Neutrophil (primary cell): ENCODE measurements at regions not wholly inside any gene's neighbourhood (a gene's known extent, or its start where the extent isn't known, plus 50 kb on each side); places are given as distances from the start of the nearest gene placed in this dataset.

ENCODE experiments used
- H3K27ac ChIP-seq: fragments of 200-600 bp; sonication (generic); 2 replicates; pipeline ENCODE4 v1.5.1; 2016; ENCODE audit warnings: mild to moderate bottlenecking, moderate library complexity
- H3K27me3 ChIP-seq: fragments of 200-600 bp; sonication (generic); 2 replicates; pipeline ENCODE4 v1.6.0; 2016; ENCODE audit warnings: mild to moderate bottlenecking
- H3K36me3 ChIP-seq: fragments of 200-600 bp; sonication (generic); 2 replicates; pipeline ENCODE4 v1.5.1; 2017
- H3K4me1 ChIP-seq, 2 experiments: fragments of 200-600 bp in 1 of 2; sonication (generic) in 1 of 2; 1 replicate in 1 of 2; 2 replicates in 1 of 2; pipeline versions ENCODE4 v1.5.1 to v1.6.1; 2013 to 2016; ENCODE audit warnings: low read depth in 1 of 2, low read length in 1 of 2, mild to moderate bottlenecking in 1 of 2, moderate library complexity in 1 of 2; ENCODE audit not compliant: control insufficient read depth in 1 of 2, insufficient read depth in 1 of 2
- H3K4me3 ChIP-seq, 2 experiments: fragments of 200-600 bp in 1 of 2; sonication (generic) in 1 of 2; 1 replicate in 1 of 2; 2 replicates in 1 of 2; pipeline ENCODE4 v1.5.1; 2013 to 2016; ENCODE audit warnings: low read depth in 1 of 2, low read length in 1 of 2, mild to moderate bottlenecking in 1 of 2, moderate library complexity in 1 of 2
- H3K9me3 ChIP-seq: fragments of 200-600 bp; sonication (generic); 2 replicates; pipeline ENCODE4 v1.5.1; 2016
- TF ChIP-seq, protein P1 (sequence below): fragments of 200-600 bp; sonication (generic); IDR thresholded peaks from 2 replicates; pipeline ENCODE4 v1.5.1; 2016; ENCODE audit warnings: antibody characterized with exemption

DNA sequence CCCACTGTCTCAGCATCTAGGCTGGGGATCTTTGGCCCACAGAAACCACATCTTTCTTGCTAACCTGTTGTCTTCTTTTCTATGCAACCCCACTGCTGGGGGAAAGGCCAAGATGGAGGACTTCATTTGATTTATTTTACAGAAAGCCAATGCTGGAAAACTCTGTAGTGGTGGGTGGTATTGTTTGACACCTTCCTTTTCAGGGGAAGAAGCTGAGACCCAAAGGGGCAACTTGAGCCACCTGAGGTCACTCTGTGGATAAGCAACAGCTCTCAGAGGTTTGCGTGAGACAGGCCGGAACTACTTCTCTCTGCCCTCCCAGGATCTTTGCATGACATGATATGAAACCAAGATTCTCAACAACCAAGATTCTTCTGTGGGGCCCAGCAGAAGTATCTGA lies 645.2 kb downstream of the VRK1 start:
- no peaks in the 10 kb centered on the region for H3K9me3 ChIP-seq
- H3K36me3 ChIP-seq: no peaks in the 10 kb centered on the region
- no peaks in the 10 kb centered on the region for H3K27me3 ChIP-seq
- no peak overlapping the region for H3K4me3 ChIP-seq
- TF ChIP-seq, protein P1, sequence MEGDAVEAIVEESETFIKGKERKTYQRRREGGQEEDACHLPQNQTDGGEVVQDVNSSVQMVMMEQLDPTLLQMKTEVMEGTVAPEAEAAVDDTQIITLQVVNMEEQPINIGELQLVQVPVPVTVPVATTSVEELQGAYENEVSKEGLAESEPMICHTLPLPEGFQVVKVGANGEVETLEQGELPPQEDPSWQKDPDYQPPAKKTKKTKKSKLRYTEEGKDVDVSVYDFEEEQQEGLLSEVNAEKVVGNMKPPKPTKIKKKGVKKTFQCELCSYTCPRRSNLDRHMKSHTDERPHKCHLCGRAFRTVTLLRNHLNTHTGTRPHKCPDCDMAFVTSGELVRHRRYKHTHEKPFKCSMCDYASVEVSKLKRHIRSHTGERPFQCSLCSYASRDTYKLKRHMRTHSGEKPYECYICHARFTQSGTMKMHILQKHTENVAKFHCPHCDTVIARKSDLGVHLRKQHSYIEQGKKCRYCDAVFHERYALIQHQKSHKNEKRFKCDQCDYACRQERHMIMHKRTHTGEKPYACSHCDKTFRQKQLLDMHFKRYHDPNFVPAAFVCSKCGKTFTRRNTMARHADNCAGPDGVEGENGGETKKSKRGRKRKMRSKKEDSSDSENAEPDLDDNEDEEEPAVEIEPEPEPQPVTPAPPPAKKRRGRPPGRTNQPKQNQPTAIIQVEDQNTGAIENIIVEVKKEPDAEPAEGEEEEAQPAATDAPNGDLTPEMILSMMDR: no peak
- H3K27ac ChIP-seq: no peak overlapping the region
- no peaks in the 10 kb centered on the region for H3K4me1 ChIP-seq

DNA sequence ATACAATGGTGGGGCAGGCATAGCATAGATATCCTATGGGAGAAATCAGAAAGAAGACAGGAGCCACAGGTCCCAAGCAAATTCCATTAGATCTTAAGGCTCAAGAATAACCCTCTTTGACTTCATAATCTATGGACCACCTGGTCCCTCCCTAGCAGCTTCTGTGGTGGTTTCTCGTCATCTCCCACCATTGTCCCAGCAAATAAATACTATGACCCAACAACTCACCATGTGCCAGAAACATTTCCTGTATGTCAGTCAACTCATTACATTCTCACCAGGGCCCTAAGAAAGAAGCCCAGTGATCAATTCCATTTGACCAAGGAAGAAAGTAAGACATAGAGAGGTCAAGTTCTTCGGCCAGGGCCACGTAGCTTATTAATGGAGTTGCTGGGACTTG lies 646.2 kb downstream of the VRK1 start:
- H3K9me3 ChIP-seq: no peaks in the 10 kb centered on the region
- TF ChIP-seq, protein P1: no peak
- no peaks in the 10 kb centered on the region for H3K36me3 ChIP-seq
- H3K4me3 ChIP-seq: no peak overlapping the region
- no peak overlapping the region for H3K27ac ChIP-seq
- H3K27me3 ChIP-seq: no peaks in the 10 kb centered on the region
- no peaks in the 10 kb centered on the region for H3K4me1 ChIP-seq

DNA sequence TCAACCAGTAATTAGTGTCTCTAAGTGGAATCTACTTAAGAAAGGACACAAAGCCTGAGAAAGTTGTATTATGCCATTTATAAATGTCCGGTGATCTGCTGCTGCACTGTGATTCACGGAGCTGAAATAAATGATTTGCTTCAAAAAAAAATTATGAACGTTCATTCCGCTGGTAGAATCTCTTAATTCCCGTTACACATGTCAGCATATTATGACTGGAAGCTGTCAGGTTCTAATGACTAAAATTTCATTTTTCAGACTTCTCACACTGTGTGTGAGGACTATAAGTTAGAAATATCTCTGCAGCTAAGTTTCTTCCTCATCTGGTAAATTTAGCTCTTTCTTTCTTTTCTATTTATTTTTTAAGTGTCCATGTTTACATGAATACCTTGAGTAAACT lies 647.1 kb downstream of the VRK1 start:
- H3K4me3 ChIP-seq: no peak overlapping the region
- no peaks in the 10 kb centered on the region for H3K27me3 ChIP-seq
- no peaks in the 10 kb centered on the region for H3K36me3 ChIP-seq
- H3K4me1 ChIP-seq: no peaks in the 10 kb centered on the region
- TF ChIP-seq, protein P1: no peak
- no peak overlapping the region for H3K27ac ChIP-seq
- no peaks in the 10 kb centered on the region for H3K9me3 ChIP-seq

DNA sequence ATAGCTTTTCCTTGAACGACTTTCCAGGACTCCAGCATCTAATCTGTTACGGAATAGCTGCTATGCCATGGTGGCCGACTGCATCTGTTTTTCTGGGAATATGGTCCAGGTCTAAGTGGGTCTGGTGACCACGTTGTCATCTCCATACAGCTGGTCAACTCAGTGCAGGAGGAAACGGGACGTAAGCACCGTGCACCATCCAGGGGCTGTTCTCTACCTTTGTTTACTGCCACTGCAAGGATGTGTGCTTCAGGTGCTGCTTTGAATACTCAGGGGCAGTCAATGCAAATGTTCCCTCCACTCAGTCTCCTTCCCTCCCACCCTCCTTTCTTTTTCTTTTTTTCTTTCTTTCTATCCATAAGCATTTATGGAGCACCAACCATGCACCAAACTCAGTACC lies 648.2 kb downstream of the VRK1 start:
- H3K9me3 ChIP-seq: no peaks in the 10 kb centered on the region
- no peaks in the 10 kb centered on the region for H3K27me3 ChIP-seq
- no peak overlapping the region for H3K27ac ChIP-seq
- no peaks in the 10 kb centered on the region for H3K36me3 ChIP-seq
- no peak overlapping the region for H3K4me3 ChIP-seq
- H3K4me1 ChIP-seq: no peaks in the 10 kb centered on the region
- TF ChIP-seq, protein P1: no peak

DNA sequence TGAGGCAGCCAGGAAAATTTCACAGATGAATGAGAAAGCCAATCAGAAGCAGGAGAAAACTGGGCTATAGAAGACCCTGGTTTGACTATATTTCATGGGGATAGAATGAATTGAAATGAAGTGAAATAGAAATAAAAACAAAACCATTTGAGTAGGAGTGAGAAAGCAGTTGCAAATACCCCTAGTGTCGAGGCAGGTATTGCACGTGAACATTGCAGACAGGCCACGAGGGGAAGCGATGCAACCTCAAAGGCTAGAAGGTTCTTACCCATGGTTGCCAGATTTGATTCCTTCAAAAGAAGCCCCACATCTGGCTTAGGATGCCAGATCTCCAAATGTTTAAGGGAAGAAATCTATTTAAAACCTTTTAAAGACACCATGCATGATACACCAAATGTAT lies 648.9 kb downstream of the VRK1 start:
- no peak overlapping the region for H3K27ac ChIP-seq
- no peaks in the 10 kb centered on the region for H3K36me3 ChIP-seq
- TF ChIP-seq, protein P1: no peak

DNA sequence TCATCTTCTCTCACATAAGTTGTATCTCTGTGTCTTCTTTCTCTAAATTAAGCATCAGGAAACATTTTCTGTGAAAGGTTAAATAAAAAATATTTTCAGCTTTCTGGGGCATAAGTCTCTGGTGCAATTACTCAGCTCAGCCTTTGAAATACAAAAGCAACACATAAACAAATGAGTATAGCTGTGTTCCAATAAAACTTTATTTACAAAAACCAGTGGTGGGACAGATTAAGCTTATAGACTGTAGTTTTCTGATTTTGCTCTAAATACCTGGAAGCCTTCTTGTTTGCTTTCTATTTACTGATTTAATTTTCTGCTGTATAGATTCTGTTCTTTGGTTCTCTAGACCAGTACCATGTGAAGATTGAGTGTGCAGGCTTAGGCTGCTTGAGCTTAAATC lies 655.1 kb downstream of the VRK1 start:
- TF ChIP-seq, protein P1: no peak
- H3K27me3 ChIP-seq: peaks cover 1% of the 10 kb centered on the region
- H3K4me3 ChIP-seq: no peak overlapping the region
- H3K9me3 ChIP-seq: no peaks in the 10 kb centered on the region
- H3K4me1 ChIP-seq: no peaks in the 10 kb centered on the region
- H3K36me3 ChIP-seq: no peaks in the 10 kb centered on the region
- H3K27ac ChIP-seq: no peak overlapping the region

More for the DNA sequence above, 648.9 kb downstream of the VRK1 start:
- H3K9me3 ChIP-seq: no peaks in the 10 kb centered on the region
- no peaks in the 10 kb centered on the region for H3K27me3 ChIP-seq
- H3K4me1 ChIP-seq: no peaks in the 10 kb centered on the region
- H3K4me3 ChIP-seq: no peak overlapping the region
